H9 (cell line): ENCODE measurements at regions not wholly inside any gene's neighbourhood (a gene's known extent, or its start where the extent isn't known, plus 50 kb on each side); places are given as distances from the start of the nearest gene placed in this dataset.

Source experiments
- DNase-seq: peaks from one replicate; pipeline ENCODE4 v3.0.0-alpha.2; 2017
- H2AFZ ChIP-seq: one replicate; pipeline ENCODE4 v1.6.1; 2013; ENCODE audit warnings: mild to moderate bottlenecking, low read length, control low read depth, moderate library complexity
- H2AK5ac ChIP-seq: 2 replicates; pipeline ENCODE4 v1.6.1; 2013; ENCODE audit warnings: low read length, control low read depth, mixed read lengths; ENCODE audit not compliant: insufficient read length
- H2BK120ac ChIP-seq: one replicate; pipeline ENCODE4 v1.6.1; 2013; ENCODE audit warnings: low read depth, mild to moderate bottlenecking, low read length, control low read depth, inconsistent platforms; ENCODE audit not compliant: poor library complexity, severe bottlenecking
- H2BK12ac ChIP-seq: 2 replicates; pipeline ENCODE4 v1.6.1; 2013; ENCODE audit warnings: low read length, control low read depth, mixed read lengths, low read depth; ENCODE audit not compliant: insufficient read length
- H2BK15ac ChIP-seq: 2 replicates; pipeline ENCODE4 v1.6.1; 2013; ENCODE audit warnings: low read depth, low read length, control low read depth
- H2BK20ac ChIP-seq: one replicate; pipeline ENCODE4 v1.6.1; 2013; ENCODE audit warnings: low read depth, mild to moderate bottlenecking, low read length, control low read depth, inconsistent platforms; ENCODE audit not compliant: poor library complexity, severe bottlenecking
- H2BK5ac ChIP-seq: 2 replicates; pipeline ENCODE4 v1.6.1; 2013; ENCODE audit warnings: low read length, control low read depth, mixed read lengths; ENCODE audit not compliant: insufficient read length
- H3K14ac ChIP-seq: 2 replicates; pipeline ENCODE4 v1.6.1; 2013; ENCODE audit warnings: low read length, control low read depth; ENCODE audit not compliant: insufficient read depth
- H3K18ac ChIP-seq: 2 replicates; pipeline ENCODE4 v1.6.1; 2013; ENCODE audit warnings: low read depth, mild to moderate bottlenecking, mixed read lengths, low read length, control low read depth; ENCODE audit not compliant: insufficient read length
- H3K23ac ChIP-seq: 2 replicates; pipeline ENCODE4 v1.6.1; 2013; ENCODE audit warnings: low read length, control low read depth, mixed read lengths, low read depth; ENCODE audit not compliant: insufficient read length
- H3K23me2 ChIP-seq: 2 replicates; pipeline ENCODE4 v1.6.1; 2013; ENCODE audit warnings: low read depth, mild to moderate bottlenecking, mixed read lengths, low read length, control low read depth; ENCODE audit not compliant: insufficient read length, poor library complexity, severe bottlenecking
- H3K27ac ChIP-seq: 2 replicates; pipeline ENCODE4 v1.5.1; 2013; ENCODE audit warnings: low read length, control low read depth, mixed read lengths, low read depth; ENCODE audit not compliant: insufficient read length
- H3K27me3 ChIP-seq: 2 replicates; pipeline ENCODE4 v1.6.1; 2013; ENCODE audit warnings: low read length, control low read depth, inconsistent platforms; ENCODE audit not compliant: insufficient read depth
- H3K4ac ChIP-seq: 2 replicates; pipeline ENCODE4 v1.6.1; 2013; ENCODE audit warnings: low read depth, mild to moderate bottlenecking, control low read depth, inconsistent platforms, low read length, moderate library complexity
- H3K4me1 ChIP-seq: 2 replicates; pipeline ENCODE4 v1.6.1; 2013; ENCODE audit warnings: low read length, control low read depth, inconsistent platforms; ENCODE audit not compliant: insufficient read depth
- H3K4me2 ChIP-seq: 2 replicates; pipeline ENCODE4 v1.6.1; 2013; ENCODE audit warnings: low read length, control low read depth, mixed read lengths; ENCODE audit not compliant: insufficient read length, insufficient read depth
- H3K56ac ChIP-seq: 2 replicates; pipeline ENCODE4 v1.6.1; 2013; ENCODE audit warnings: low read depth, mild to moderate bottlenecking, mixed read lengths, low read length, control low read depth; ENCODE audit not compliant: insufficient read length
- H3K79me1 ChIP-seq: 2 replicates; pipeline ENCODE4 v1.6.1; 2013; ENCODE audit warnings: low read depth, mild to moderate bottlenecking, moderate library complexity, low read length, control low read depth, inconsistent platforms; ENCODE audit not compliant: insufficient read depth, poor library complexity, severe bottlenecking
- H3K79me2 ChIP-seq: 2 replicates; pipeline ENCODE4 v1.6.1; 2013; ENCODE audit warnings: low read length, control low read depth, inconsistent platforms; ENCODE audit not compliant: insufficient read depth
- H3K9ac ChIP-seq: 2 replicates; pipeline ENCODE4 v1.6.1; 2013; ENCODE audit warnings: low read length, control low read depth, mixed read lengths; ENCODE audit not compliant: insufficient read length; ENCODE audit errors: extremely low read depth
- H3K9me3 ChIP-seq: one replicate; pipeline ENCODE4 v1.6.1; 2013; ENCODE audit warnings: low read depth, low read length, inconsistent platforms; ENCODE audit not compliant: control insufficient read depth
- H3T11ph ChIP-seq: one replicate; pipeline ENCODE4 v1.6.1; 2013; ENCODE audit warnings: mild to moderate bottlenecking, low read length, control low read depth, inconsistent platforms
- H4K20me1 ChIP-seq: one replicate; pipeline ENCODE4 v1.6.1; 2013; ENCODE audit not compliant: control insufficient read depth, insufficient read length, insufficient read depth
- H4K5ac ChIP-seq: 2 replicates; pipeline ENCODE4 v1.6.1; 2013; ENCODE audit warnings: low read depth, mild to moderate bottlenecking, mixed read lengths, low read length, control low read depth; ENCODE audit not compliant: insufficient read length
- H4K8ac ChIP-seq: replicated peaks from 2 replicates; pipeline ENCODE4 v1.6.1; 2013; ENCODE audit warnings: low read length, control low read depth, mixed read lengths, low read depth; ENCODE audit not compliant: insufficient read length
- H4K91ac ChIP-seq: 2 replicates; pipeline ENCODE4 v1.6.1; 2013; ENCODE audit warnings: low read depth, mild to moderate bottlenecking, moderate library complexity, mixed read lengths, low read length, control low read depth; ENCODE audit not compliant: insufficient read length
- H3K27ac Mint-ChIP-seq, 3 experiments: 2 replicates in 2 of 3; 3 replicates in 1 of 3; pipeline ENCODE4 v1.8.0; 2020 to 2021; ENCODE audit warnings: mixed read lengths in 3 of 3, mild to moderate bottlenecking in 1 of 3, moderate library complexity in 1 of 3
- H3K27me3 Mint-ChIP-seq: 2 replicates; pipeline ENCODE4 v1.8.0; 2021; ENCODE audit warnings: low read depth, mild to moderate bottlenecking, moderate library complexity, mixed read lengths
- H3K36me3 Mint-ChIP-seq, 3 experiments: 2 replicates in 2 of 3; 3 replicates in 1 of 3; pipeline ENCODE4 v1.8.0; 2020 to 2021; ENCODE audit warnings: low read depth in 3 of 3, mixed read lengths in 3 of 3; ENCODE audit not compliant: insufficient read depth in 1 of 3
- H3K4me1 Mint-ChIP-seq, 2 experiments: 2 replicates each; pipeline ENCODE4 v1.8.0; 2020; ENCODE audit warnings: mixed read lengths in 2 of 2
- H3K4me3 Mint-ChIP-seq, 2 experiments: 2 replicates in 1 of 2; 3 replicates in 1 of 2; pipeline ENCODE4 v1.8.0; 2020 to 2021; ENCODE audit warnings: mild to moderate bottlenecking in 2 of 2, mixed read lengths in 2 of 2, moderate library complexity in 1 of 2
- H3K9me3 Mint-ChIP-seq, 2 experiments: 2 replicates in 1 of 2; 3 replicates in 1 of 2; pipeline ENCODE4 v1.8.0; 2020; ENCODE audit warnings: mild to moderate bottlenecking in 2 of 2, mixed read lengths in 2 of 2, moderate library complexity in 1 of 2
- CTCF ChIP-seq: fragments of 200-600 bp; sonication (generic); conservative IDR thresholded peaks from 3 replicates; pipeline ENCODE4 v1.8.0; 2021; ENCODE audit warnings: antibody characterized with exemption, mild to moderate bottlenecking
- WGBS: extraction: QIAGEN DNeasy Blood & Tissue Kit; methylation state at CpG from one replicate; pipeline ENCODE4 v1.1.7; 2013; ENCODE audit warnings: missing lambda C conversion rate, low lambda C conversion rate, mixed read lengths; ENCODE audit not compliant: insufficient read length; ENCODE audit errors: extremely low coverage; 5-methylcytosine and 5-hydroxymethylcytosine counted together

- no peak overlapping the region for H2BK120ac ChIP-seq
- H3K79me1 ChIP-seq: no peaks in the 10 kb centered on the region
- no peak for TF ChIP-seq CTCF
- no peaks in the 10 kb centered on the region; a peak in 1 of 5 replicates for H3K9me3 Mint-ChIP-seq
- H4K20me1 ChIP-seq: no peaks in the 10 kb centered on the region
- no peak overlapping the region for H3K27ac Mint-ChIP-seq
- H3K27me3 Mint-ChIP-seq: peaks cover 100% of the 10 kb centered on the region
- no peak overlapping the region for H3K56ac ChIP-seq
- H3K27ac ChIP-seq: no peak overlapping the region
- WGBS: no CpG with 5 or more reads among the region's 7 CpGs
- H2BK12ac ChIP-seq: no peak overlapping the region
- no peak overlapping the region for H3T11ph ChIP-seq
- H2BK15ac ChIP-seq: no peak overlapping the region
- no peak overlapping the region for H2AK5ac ChIP-seq
- H3K4ac ChIP-seq: no peak overlapping the region
- H4K5ac ChIP-seq: no peak overlapping the region
- no peaks in the 10 kb centered on the region for H3K9me3 ChIP-seq
- H3K18ac ChIP-seq: no peak overlapping the region
- H4K8ac ChIP-seq: no peak overlapping the region
- peaks cover 25 to 44% of the 10 kb centered on the region in 2 experiments for H3K4me1 Mint-ChIP-seq
- H3K4me3 Mint-ChIP-seq: no peak overlapping the region
- peaks cover 85% of the 10 kb centered on the region for H3K27me3 ChIP-seq
- H2BK5ac ChIP-seq: no peak overlapping the region
- no peak overlapping the region for H3K23ac ChIP-seq
- peak; percentile 36 for DNase-seq
- no peak overlapping the region for H3K14ac ChIP-seq
- H3K9ac ChIP-seq: no peak overlapping the region
- H3K4me1 ChIP-seq: peaks cover 2% of the 10 kb centered on the region
- H4K91ac ChIP-seq: no peak overlapping the region
- H3K79me2 ChIP-seq: no peaks in the 10 kb centered on the region
- H3K36me3 Mint-ChIP-seq: peaks cover 0 to 2% (median 0%) of the 10 kb centered on the region in 3 experiments; a peak in 1 of 7 replicates
- H2AFZ ChIP-seq: no peak overlapping the region
- peaks cover 7% of the 10 kb centered on the region for H3K23me2 ChIP-seq
- H2BK20ac ChIP-seq: no peak overlapping the region
- no peak overlapping the region for H3K4me2 ChIP-seq
These were observed 60.8 kb upstream of the TMEM33 start for GRCh38 chr4:41874398-41874797.
